ENCODE measurements at regions not wholly inside any gene's neighbourhood (a gene's known extent, or its start where the extent isn't known, plus 50 kb on each side); places are given as distances from the start of the nearest gene placed in this dataset.

DNA sequence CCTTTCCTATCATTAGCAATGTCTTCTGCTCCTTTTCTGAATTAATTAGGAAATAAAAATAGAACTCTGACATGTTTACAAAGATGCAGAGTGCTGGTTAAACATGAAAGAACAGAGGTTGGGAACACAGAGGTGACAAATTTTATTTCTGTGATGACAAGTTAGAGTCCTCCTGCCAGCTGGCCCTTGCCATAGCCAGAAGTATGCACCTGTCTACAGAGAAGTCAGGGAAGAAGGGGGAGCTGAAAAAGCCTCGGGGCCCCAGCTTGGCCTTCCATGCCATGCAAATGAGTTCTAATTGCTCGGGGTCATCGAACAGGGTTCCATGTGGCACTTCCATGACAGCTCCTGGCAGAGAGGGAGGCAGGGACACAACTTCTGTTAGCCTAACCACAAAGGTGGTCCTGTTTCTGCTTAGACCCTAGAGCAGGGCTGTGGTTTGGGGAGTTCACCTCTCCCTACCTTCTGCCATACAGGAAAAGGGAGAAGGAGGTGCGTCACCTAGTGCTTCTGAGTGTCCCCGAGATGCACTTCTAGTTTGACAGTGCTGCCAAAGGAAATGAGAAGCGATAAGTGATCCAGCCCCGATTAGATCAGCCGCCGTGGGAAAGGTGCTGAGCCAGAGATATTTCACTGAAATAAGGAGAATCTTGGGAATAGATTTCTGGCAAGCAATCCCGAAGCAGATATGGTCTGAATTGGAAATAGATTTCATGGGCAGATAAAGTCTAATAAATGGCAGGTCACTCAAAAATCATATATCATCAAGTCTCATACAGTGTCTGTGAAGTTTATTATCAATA is 155.8 kb upstream of the FOXN3 start:
- Histone ChIP-seq H3F3A (replicated peaks; ENCODE audit: insufficient read depth) (no peaks in the 10 kb centered on the region), H3K9me3 (no peaks in the 10 kb centered on the region), H3K9ac (no peak overlapping the region), H3K4me3 (ENCODE audit: low read depth in 2 of 2, low read length in 1 of 2) (no peak overlapping the region), H3K4me1 (ENCODE audit: control insufficient read depth in 1 of 2, insufficient read depth in 2 of 2, low read depth in 1 of 2, low read length in 1 of 2) (peaks cover 0 to 4% of the 10 kb centered on the region in 2 experiments; a peak in 1 of 4 replicates), H3K36me3 (replicated peaks in 1 of 2; ENCODE audit: control insufficient read depth in 1 of 2, insufficient read depth in 2 of 2, low read length in 1 of 2) (no peaks in the 10 kb centered on the region), H3K27me3 (ENCODE audit: insufficient read depth) (no peaks in the 10 kb centered on the region), H3K79me2 (ENCODE audit: insufficient read depth) (no peaks in the 10 kb centered on the region), H4K20me1 (ENCODE audit: insufficient read depth) (no peaks in the 10 kb centered on the region), H3K9me2 (no peaks in the 10 kb centered on the region), H3K4me2 (no peak overlapping the region), H2AFZ (ENCODE audit: low read depth) (no peak overlapping the region), H3K27ac (ENCODE audit: low read depth in 2 of 2, low read length in 1 of 2) (no peak overlapping the region)
- WGBS (ENCODE audit: low lambda C conversion rate), result 76% methylated on average over 9 of the region's 10 CpGs
- ChIA-PET CTCF (interaction anchor here (0.6 kb wide), 1 partner anchor 17 kb away, joined by 3 read pairs; no protein-coding TSS in a partner anchor), POLR2A (no interaction called here)
- no peak for TF ChIP-seq GABPA (IDR thresholded peaks at IDR 0.05; ENCODE audit: low read depth)
- TF ChIP-seq TEAD4 (IDR thresholded peaks at IDR 0.05; ENCODE audit: borderline replicate concordance, insufficient read depth), result no peak
- no peak for TF ChIP-seq MXI1 (IDR thresholded peaks at IDR 0.05; ENCODE audit: low read depth, low read length)
- TF ChIP-seq RAD21 (IDR thresholded peaks at IDR 0.05; ENCODE audit: low read length), result no peak
- no peak for TF ChIP-seq NFIC (IDR thresholded peaks at IDR 0.05; ENCODE audit: borderline replicate concordance)
- TF ChIP-seq YY1 (IDR thresholded peaks at IDR 0.05; ENCODE audit: low read depth), result no peak
- TF ChIP-seq, protein P1, sequence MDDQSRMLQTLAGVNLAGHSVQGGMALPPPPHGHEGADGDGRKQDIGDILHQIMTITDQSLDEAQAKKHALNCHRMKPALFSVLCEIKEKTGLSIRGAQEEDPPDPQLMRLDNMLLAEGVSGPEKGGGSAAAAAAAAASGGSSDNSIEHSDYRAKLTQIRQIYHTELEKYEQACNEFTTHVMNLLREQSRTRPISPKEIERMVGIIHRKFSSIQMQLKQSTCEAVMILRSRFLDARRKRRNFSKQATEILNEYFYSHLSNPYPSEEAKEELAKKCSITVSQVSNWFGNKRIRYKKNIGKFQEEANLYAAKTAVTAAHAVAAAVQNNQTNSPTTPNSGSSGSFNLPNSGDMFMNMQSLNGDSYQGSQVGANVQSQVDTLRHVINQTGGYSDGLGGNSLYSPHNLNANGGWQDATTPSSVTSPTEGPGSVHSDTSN (IDR thresholded peaks at IDR 0.05), result no peak
- no peak for TF ChIP-seq POLR2AphosphoS5 (IDR thresholded peaks at IDR 0.05; ENCODE audit: low read depth, low read length)
- TF ChIP-seq TAF1 (IDR thresholded peaks at IDR 0.05; ENCODE audit: borderline replicate concordance, low read depth, low read length), result no peak
- TF ChIP-seq, protein P2, sequence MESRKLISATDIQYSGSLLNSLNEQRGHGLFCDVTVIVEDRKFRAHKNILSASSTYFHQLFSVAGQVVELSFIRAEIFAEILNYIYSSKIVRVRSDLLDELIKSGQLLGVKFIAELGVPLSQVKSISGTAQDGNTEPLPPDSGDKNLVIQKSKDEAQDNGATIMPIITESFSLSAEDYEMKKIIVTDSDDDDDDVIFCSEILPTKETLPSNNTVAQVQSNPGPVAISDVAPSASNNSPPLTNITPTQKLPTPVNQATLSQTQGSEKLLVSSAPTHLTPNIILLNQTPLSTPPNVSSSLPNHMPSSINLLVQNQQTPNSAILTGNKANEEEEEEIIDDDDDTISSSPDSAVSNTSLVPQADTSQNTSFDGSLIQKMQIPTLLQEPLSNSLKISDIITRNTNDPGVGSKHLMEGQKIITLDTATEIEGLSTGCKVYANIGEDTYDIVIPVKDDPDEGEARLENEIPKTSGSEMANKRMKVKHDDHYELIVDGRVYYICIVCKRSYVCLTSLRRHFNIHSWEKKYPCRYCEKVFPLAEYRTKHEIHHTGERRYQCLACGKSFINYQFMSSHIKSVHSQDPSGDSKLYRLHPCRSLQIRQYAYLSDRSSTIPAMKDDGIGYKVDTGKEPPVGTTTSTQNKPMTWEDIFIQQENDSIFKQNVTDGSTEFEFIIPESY (IDR thresholded peaks at IDR 0.05; ENCODE audit: borderline replicate concordance, low read depth), result no peak
- TF ChIP-seq EP300 (IDR thresholded peaks at IDR 0.05; ENCODE audit: borderline replicate concordance in 1 of 2, low read depth in 1 of 2, low read length in 1 of 2), result no peak
- no peak for TF ChIP-seq RFX5 (IDR thresholded peaks at IDR 0.05; ENCODE audit: low read length)
- no peak for TF ChIP-seq FOXJ3 (CRISPR knock-in tag; IDR thresholded peaks at IDR 0.05)
- no peak for TF ChIP-seq EZH2phosphoT487 (IDR thresholded peaks at IDR 0.05; ENCODE audit: borderline replicate concordance, low read depth)
- no peak for TF ChIP-seq NRF1 (IDR thresholded peaks at IDR 0.05; ENCODE audit: low read depth, low read length)
- TF ChIP-seq, protein P3, sequence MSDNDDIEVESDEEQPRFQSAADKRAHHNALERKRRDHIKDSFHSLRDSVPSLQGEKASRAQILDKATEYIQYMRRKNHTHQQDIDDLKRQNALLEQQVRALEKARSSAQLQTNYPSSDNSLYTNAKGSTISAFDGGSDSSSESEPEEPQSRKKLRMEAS (IDR thresholded peaks at IDR 0.05; ENCODE audit: low read depth), result no peak
- no peak for TF ChIP-seq RXRA (IDR thresholded peaks at IDR 0.05; ENCODE audit: borderline replicate concordance, low read depth)
- DNase-seq, result no peak
